ENCODE measurements at regions not wholly inside any gene's neighbourhood (a gene's known extent, or its start where the extent isn't known, plus 50 kb on each side); places are given as distances from the start of the nearest gene placed in this dataset.

DNA sequence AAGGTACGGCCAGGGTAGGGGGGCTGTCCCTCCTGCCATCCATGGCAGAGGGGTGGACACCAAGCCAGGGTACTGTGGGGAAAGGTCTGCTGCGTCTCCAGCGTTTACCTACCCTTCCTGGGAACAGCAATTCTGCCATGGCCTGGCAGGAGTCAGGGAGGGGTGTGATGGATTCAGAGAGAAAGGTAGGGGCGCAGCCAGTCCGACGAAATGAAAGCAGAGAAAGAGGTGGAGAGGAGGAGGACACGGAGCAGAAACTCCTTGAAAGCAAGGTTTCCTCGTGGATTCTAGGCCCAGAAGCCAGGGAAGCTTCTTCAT lies 182.9 kb downstream of the ZFP36L2 start:
- Histone ChIP-seq H3K27ac (ENCODE audit: low read depth in 1 of 2, low read length in 2 of 2) (no peak overlapping the region), H3K9ac (ENCODE audit: low read depth in 1 of 2, low read length in 2 of 2) (no peak overlapping the region)
- 90% methylated on average over 8 of the region's 8 CpGs for WGBS

DNA sequence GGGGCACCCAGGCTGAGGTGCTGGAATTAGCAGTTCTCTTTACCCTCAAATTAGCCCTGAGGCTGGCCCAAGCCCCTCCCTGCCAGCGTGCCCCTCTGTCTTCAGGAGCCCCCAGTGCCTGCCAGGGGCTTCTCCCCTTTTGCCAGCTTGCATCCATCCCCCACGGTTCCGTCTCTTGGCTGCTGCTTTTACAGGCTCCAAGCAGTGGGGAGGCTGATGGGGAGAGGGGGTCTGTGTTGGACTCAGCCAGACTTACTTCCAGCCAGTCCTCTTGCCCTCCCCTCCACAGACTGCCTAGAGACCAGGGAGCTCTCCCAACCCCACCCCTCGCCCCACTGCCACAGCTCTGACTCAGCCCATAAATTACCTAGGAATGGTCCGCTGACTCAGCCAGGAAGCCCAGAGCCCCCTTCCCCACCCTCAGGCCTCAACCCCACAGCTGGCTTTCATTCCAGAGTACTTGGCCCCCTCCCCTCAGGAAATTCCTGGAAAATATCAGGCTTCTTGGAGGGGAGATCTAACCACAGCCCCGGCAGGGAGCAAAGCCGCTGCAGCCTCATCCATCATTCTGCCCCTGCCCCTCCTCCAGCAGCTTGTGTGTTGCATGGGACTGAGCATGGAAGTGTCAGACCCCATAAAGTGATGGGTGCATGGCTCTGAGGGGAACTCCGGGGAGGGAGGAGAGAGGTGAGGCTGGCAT lies 184.6 kb downstream of the ZFP36L2 start:
- 89% methylated on average over 8 of the region's 8 CpGs for WGBS
- H3K27me3 ChIP-seq (ENCODE audit: control insufficient read depth in 4 of 4, insufficient read depth in 4 of 4, low read length in 3 of 4), result no peaks in the 10 kb centered on the region
- no peak overlapping the region for H3K4me3 ChIP-seq (ENCODE audit: low read depth in 1 of 3, low read length in 3 of 3)
- no peak for DNase-seq (ENCODE audit: low spot score)
- no peaks in the 10 kb centered on the region for H3K9me3 ChIP-seq (ENCODE audit: control insufficient read depth in 4 of 4, low read length in 3 of 4)
- H3K27ac ChIP-seq (ENCODE audit: low read depth in 1 of 2, low read length in 2 of 2), result no peak overlapping the region
- H3K9ac ChIP-seq (ENCODE audit: low read depth in 1 of 2, low read length in 2 of 2), result no peak overlapping the region
- H3K4me1 ChIP-seq (ENCODE audit: control insufficient read depth in 4 of 4, insufficient read depth in 4 of 4, low read length in 3 of 4), result peaks cover 0 to 8% (median 6%) of the 10 kb centered on the region in 4 donors
- no peaks in the 10 kb centered on the region for H3K36me3 ChIP-seq (ENCODE audit: control insufficient read depth in 4 of 4, insufficient read depth in 3 of 4, low read depth in 1 of 4, low read length in 3 of 4)
- TF ChIP-seq SP1 (IDR thresholded peaks at IDR 0.05) (no peak), EGR1 (IDR thresholded peaks at IDR 0.05; ENCODE audit: low read depth in 2 of 2) (no peak), NR2F2 (IDR thresholded peaks at IDR 0.05) (no peak), HNF4A (conservative IDR thresholded peaks at IDR 0.05) (no peak), YY1 (IDR thresholded peaks at IDR 0.05) (no peak), TAF1 (conservative IDR thresholded peaks at IDR 0.05) (no peak), RXRA (IDR thresholded peaks at IDR 0.05) (no peak), HNF4G (IDR thresholded peaks at IDR 0.05) (no peak), FOXA1 (IDR thresholded peaks at IDR 0.05) (no peak), RAD21 (IDR thresholded peaks at IDR 0.05) (no peak)
- TF ChIP-seq, protein P1, sequence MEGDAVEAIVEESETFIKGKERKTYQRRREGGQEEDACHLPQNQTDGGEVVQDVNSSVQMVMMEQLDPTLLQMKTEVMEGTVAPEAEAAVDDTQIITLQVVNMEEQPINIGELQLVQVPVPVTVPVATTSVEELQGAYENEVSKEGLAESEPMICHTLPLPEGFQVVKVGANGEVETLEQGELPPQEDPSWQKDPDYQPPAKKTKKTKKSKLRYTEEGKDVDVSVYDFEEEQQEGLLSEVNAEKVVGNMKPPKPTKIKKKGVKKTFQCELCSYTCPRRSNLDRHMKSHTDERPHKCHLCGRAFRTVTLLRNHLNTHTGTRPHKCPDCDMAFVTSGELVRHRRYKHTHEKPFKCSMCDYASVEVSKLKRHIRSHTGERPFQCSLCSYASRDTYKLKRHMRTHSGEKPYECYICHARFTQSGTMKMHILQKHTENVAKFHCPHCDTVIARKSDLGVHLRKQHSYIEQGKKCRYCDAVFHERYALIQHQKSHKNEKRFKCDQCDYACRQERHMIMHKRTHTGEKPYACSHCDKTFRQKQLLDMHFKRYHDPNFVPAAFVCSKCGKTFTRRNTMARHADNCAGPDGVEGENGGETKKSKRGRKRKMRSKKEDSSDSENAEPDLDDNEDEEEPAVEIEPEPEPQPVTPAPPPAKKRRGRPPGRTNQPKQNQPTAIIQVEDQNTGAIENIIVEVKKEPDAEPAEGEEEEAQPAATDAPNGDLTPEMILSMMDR (IDR thresholded peaks at IDR 0.05; ENCODE audit: low read depth, low read length, missing input control), result no peak
- TF ChIP-seq, protein P2, sequence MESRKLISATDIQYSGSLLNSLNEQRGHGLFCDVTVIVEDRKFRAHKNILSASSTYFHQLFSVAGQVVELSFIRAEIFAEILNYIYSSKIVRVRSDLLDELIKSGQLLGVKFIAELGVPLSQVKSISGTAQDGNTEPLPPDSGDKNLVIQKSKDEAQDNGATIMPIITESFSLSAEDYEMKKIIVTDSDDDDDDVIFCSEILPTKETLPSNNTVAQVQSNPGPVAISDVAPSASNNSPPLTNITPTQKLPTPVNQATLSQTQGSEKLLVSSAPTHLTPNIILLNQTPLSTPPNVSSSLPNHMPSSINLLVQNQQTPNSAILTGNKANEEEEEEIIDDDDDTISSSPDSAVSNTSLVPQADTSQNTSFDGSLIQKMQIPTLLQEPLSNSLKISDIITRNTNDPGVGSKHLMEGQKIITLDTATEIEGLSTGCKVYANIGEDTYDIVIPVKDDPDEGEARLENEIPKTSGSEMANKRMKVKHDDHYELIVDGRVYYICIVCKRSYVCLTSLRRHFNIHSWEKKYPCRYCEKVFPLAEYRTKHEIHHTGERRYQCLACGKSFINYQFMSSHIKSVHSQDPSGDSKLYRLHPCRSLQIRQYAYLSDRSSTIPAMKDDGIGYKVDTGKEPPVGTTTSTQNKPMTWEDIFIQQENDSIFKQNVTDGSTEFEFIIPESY (IDR thresholded peaks at IDR 0.05), result no peak
- TF ChIP-seq, protein P3, sequence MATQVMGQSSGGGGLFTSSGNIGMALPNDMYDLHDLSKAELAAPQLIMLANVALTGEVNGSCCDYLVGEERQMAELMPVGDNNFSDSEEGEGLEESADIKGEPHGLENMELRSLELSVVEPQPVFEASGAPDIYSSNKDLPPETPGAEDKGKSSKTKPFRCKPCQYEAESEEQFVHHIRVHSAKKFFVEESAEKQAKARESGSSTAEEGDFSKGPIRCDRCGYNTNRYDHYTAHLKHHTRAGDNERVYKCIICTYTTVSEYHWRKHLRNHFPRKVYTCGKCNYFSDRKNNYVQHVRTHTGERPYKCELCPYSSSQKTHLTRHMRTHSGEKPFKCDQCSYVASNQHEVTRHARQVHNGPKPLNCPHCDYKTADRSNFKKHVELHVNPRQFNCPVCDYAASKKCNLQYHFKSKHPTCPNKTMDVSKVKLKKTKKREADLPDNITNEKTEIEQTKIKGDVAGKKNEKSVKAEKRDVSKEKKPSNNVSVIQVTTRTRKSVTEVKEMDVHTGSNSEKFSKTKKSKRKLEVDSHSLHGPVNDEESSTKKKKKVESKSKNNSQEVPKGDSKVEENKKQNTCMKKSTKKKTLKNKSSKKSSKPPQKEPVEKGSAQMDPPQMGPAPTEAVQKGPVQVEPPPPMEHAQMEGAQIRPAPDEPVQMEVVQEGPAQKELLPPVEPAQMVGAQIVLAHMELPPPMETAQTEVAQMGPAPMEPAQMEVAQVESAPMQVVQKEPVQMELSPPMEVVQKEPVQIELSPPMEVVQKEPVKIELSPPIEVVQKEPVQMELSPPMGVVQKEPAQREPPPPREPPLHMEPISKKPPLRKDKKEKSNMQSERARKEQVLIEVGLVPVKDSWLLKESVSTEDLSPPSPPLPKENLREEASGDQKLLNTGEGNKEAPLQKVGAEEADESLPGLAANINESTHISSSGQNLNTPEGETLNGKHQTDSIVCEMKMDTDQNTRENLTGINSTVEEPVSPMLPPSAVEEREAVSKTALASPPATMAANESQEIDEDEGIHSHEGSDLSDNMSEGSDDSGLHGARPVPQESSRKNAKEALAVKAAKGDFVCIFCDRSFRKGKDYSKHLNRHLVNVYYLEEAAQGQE (IDR thresholded peaks at IDR 0.05), result no peak

More for the DNA sequence above, 182.9 kb downstream of the ZFP36L2 start:
- H3K4me3 ChIP-seq (ENCODE audit: low read depth in 1 of 3, low read length in 3 of 3), result no peak overlapping the region
- peaks cover 0 to 14% (median 10%) of the 10 kb centered on the region in 4 donors for H3K4me1 ChIP-seq (ENCODE audit: control insufficient read depth in 4 of 4, insufficient read depth in 4 of 4, low read length in 3 of 4)
- H3K36me3 ChIP-seq (ENCODE audit: control insufficient read depth in 4 of 4, insufficient read depth in 3 of 4, low read depth in 1 of 4, low read length in 3 of 4), result no peaks in the 10 kb centered on the region
- no peaks in the 10 kb centered on the region for H3K9me3 ChIP-seq (ENCODE audit: control insufficient read depth in 4 of 4, low read length in 3 of 4)
- no peak for TF ChIP-seq JUND (IDR thresholded peaks at IDR 0.05)
- TF ChIP-seq EGR1 (IDR thresholded peaks at IDR 0.05; ENCODE audit: low read depth in 2 of 2), result no peak
- TF ChIP-seq, protein P1 (IDR thresholded peaks at IDR 0.05; ENCODE audit: low read depth, low read length, missing input control), result no peak
- TF ChIP-seq, protein P4, sequence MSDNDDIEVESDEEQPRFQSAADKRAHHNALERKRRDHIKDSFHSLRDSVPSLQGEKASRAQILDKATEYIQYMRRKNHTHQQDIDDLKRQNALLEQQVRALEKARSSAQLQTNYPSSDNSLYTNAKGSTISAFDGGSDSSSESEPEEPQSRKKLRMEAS (IDR thresholded peaks at IDR 0.05), result no peak
- TF ChIP-seq SP1 (IDR thresholded peaks at IDR 0.05), result no peak
- TF ChIP-seq, protein P5, sequence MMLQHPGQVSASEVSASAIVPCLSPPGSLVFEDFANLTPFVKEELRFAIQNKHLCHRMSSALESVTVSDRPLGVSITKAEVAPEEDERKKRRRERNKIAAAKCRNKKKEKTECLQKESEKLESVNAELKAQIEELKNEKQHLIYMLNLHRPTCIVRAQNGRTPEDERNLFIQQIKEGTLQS (IDR thresholded peaks at IDR 0.05), result no peak
- no peak for TF ChIP-seq HNF4A (conservative IDR thresholded peaks at IDR 0.05)
- no peak for TF ChIP-seq TAF1 (conservative IDR thresholded peaks at IDR 0.05)
- no peak for TF ChIP-seq YY1 (IDR thresholded peaks at IDR 0.05)
- TF ChIP-seq HNF4G (IDR thresholded peaks at IDR 0.05), result no peak
- TF ChIP-seq, protein P2 (IDR thresholded peaks at IDR 0.05), result no peak
- TF ChIP-seq FOXA2 (IDR thresholded peaks at IDR 0.05), result no peak
- no peak for DNase-seq (ENCODE audit: low spot score)
- H3K27me3 ChIP-seq (ENCODE audit: control insufficient read depth in 4 of 4, insufficient read depth in 4 of 4, low read length in 3 of 4), result no peaks in the 10 kb centered on the region

Measured in liver (tissue), 8 donors.